HL-60 (cell line): ENCODE measurements at regions not wholly inside any gene's neighbourhood (a gene's known extent, or its start where the extent isn't known, plus 50 kb on each side); places are given as distances from the start of the nearest gene placed in this dataset.

Experiments
- DNase-seq, 2 experiments: peaks; one replicate each; pipeline ENCODE4 v3.0.0-alpha.2; 2010 to 2020; ENCODE audit warnings: low read depth in 1 of 2, low spot score in 1 of 2
- H3K27ac ChIP-seq: fragments of 250-450 bp; sonication (Bioruptor Pico); replicated peaks from 2 replicates; pipeline ENCODE4 v1.5.1; 2020; ENCODE audit warnings: mild to moderate bottlenecking, moderate library complexity
- H3K27me3 ChIP-seq: fragments of 250-450 bp; sonication (Bioruptor Pico); 2 replicates; pipeline ENCODE4 v1.5.1; 2021; ENCODE audit warnings: mild to moderate bottlenecking, moderate library complexity; ENCODE audit not compliant: insufficient read depth, poor library complexity, severe bottlenecking
- H3K4me3 ChIP-seq: replicated peaks from 2 replicates; pipeline ENCODE4 v1.5.1; 2011; ENCODE audit warnings: mild to moderate bottlenecking, control low read depth, low read length; ENCODE audit not compliant: insufficient read depth
- GABPA ChIP-seq: IDR thresholded peaks from 2 replicates; pipeline ENCODE4 v1.6.1; 2012; ENCODE audit warnings: low read depth
- POLR2AphosphoS5 ChIP-seq: IDR thresholded peaks from 2 replicates; pipeline ENCODE4 v1.6.1; 2012; ENCODE audit warnings: low read depth
- SPI1 ChIP-seq: IDR thresholded peaks from 2 replicates; pipeline ENCODE4 v1.6.1; 2012; ENCODE audit warnings: low read depth, mild to moderate bottlenecking, borderline replicate concordance
- TF ChIP-seq, protein P1 (sequence below): IDR thresholded peaks from 2 replicates; pipeline ENCODE4 v1.6.1; 2012; ENCODE audit warnings: low read depth; ENCODE audit not compliant: insufficient replicate concordance
- TF ChIP-seq, protein P2 (sequence below): IDR thresholded peaks from one replicate; pipeline ENCODE4 v1.5.1; 2011; ENCODE audit warnings: low read length, control low read depth, inconsistent platforms; ENCODE audit not compliant: insufficient read depth

DNA sequence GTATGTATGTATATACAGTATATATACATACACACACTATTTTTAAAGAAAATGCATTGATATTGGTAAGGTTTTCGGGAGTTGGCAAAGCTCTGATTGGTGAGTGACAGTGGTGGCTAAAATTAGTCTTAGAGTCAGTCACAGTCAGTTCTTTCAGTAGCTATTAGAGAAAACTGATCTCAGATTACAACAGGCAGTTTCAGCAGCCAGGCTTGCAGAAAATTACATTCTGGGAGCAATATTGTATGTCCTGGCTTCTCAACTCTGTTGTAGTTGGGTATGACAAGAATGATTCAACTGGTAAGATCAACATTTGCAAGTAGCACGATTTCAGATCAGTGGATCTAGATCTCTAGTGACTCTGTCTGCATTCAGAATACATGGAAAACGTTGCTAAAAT is 897.9 kb upstream of the AUTS2 start:
- DNase-seq, result no peak
- H3K27me3 ChIP-seq, result no peaks in the 10 kb centered on the region
- TF ChIP-seq, protein P1, sequence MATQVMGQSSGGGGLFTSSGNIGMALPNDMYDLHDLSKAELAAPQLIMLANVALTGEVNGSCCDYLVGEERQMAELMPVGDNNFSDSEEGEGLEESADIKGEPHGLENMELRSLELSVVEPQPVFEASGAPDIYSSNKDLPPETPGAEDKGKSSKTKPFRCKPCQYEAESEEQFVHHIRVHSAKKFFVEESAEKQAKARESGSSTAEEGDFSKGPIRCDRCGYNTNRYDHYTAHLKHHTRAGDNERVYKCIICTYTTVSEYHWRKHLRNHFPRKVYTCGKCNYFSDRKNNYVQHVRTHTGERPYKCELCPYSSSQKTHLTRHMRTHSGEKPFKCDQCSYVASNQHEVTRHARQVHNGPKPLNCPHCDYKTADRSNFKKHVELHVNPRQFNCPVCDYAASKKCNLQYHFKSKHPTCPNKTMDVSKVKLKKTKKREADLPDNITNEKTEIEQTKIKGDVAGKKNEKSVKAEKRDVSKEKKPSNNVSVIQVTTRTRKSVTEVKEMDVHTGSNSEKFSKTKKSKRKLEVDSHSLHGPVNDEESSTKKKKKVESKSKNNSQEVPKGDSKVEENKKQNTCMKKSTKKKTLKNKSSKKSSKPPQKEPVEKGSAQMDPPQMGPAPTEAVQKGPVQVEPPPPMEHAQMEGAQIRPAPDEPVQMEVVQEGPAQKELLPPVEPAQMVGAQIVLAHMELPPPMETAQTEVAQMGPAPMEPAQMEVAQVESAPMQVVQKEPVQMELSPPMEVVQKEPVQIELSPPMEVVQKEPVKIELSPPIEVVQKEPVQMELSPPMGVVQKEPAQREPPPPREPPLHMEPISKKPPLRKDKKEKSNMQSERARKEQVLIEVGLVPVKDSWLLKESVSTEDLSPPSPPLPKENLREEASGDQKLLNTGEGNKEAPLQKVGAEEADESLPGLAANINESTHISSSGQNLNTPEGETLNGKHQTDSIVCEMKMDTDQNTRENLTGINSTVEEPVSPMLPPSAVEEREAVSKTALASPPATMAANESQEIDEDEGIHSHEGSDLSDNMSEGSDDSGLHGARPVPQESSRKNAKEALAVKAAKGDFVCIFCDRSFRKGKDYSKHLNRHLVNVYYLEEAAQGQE, result no peak
- no peak overlapping the region for H3K27ac ChIP-seq
- H3K4me3 ChIP-seq, result no peak overlapping the region

DNA sequence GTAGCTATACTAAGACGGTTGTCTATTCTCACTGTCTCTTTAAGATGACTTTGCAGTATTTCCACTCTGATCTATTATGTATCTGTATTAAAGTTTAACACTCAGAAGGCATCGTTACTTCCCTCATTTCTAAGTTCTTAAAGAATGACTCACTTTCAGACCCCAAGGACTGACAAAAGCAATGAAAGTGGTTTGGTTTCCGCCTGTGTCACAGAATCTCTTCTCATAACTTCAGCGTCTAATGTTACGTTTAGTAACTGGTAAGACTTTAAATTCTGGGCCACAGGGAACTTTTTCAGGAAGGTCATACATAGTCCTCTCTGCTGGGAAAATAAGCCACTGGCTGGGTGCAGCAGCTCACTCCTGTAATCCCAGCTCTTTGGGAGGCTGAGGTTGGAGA is 892.0 kb upstream of the AUTS2 start:
- H3K27ac ChIP-seq, result no peak overlapping the region
- TF ChIP-seq, protein P2, sequence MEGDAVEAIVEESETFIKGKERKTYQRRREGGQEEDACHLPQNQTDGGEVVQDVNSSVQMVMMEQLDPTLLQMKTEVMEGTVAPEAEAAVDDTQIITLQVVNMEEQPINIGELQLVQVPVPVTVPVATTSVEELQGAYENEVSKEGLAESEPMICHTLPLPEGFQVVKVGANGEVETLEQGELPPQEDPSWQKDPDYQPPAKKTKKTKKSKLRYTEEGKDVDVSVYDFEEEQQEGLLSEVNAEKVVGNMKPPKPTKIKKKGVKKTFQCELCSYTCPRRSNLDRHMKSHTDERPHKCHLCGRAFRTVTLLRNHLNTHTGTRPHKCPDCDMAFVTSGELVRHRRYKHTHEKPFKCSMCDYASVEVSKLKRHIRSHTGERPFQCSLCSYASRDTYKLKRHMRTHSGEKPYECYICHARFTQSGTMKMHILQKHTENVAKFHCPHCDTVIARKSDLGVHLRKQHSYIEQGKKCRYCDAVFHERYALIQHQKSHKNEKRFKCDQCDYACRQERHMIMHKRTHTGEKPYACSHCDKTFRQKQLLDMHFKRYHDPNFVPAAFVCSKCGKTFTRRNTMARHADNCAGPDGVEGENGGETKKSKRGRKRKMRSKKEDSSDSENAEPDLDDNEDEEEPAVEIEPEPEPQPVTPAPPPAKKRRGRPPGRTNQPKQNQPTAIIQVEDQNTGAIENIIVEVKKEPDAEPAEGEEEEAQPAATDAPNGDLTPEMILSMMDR, result no peak
- TF ChIP-seq POLR2AphosphoS5 (no peak), SPI1 (no peak), GABPA (no peak)
- TF ChIP-seq, protein P1, result no peak
- H3K4me3 ChIP-seq, result no peak overlapping the region
- DNase-seq, result no peak
- H3K27me3 ChIP-seq, result no peaks in the 10 kb centered on the region

DNA sequence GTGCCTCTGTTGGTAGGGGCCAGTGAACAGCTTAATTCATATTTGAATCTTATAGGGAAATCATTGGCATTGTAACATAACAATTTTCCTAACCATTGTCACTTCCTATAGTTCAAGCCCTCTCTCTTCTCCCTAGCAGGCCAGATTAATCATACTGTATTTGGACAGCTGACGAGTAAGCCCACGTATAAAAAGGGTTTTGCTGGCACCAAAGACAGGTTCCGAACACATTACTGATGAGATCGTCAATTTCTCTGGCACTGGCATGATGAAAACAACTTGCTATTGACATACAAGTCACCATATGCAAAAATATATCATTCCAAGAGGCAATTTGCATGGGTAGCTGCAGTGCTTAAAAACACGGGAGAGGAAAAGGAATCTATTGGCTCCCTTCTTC is 891.1 kb upstream of the AUTS2 start:
- TF ChIP-seq, protein P1, result no peak
- TF ChIP-seq, protein P2, result no peak
- TF ChIP-seq GABPA (no peak), POLR2AphosphoS5 (no peak), SPI1 (no peak)
- H3K27ac ChIP-seq, result no peak overlapping the region
- no peaks in the 10 kb centered on the region for H3K27me3 ChIP-seq
- H3K4me3 ChIP-seq, result no peak overlapping the region
- DNase-seq, result no peak

DNA sequence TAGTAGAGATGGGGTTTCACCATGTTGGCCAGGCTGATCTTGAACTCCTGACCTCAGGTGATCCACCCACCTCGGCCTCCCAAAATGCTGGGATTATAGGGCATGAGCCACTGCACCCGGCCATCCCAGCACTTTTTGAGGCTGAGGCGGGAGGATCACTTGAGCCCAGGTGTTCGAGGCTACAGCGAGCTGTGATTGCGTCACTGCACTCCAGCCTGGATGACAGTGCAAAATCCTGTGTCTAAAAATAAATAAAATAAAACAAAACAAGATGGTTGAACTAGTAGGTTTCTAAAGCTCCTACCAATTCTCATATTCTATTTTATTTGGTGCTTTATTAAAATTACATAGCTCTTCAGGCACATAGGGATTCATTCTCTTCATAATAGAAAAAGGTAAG is 890.3 kb upstream of the AUTS2 start:
- DNase-seq, result no peak
- no peak overlapping the region for H3K27ac ChIP-seq
- no peaks in the 10 kb centered on the region for H3K27me3 ChIP-seq
- no peak overlapping the region for H3K4me3 ChIP-seq
- TF ChIP-seq SPI1, result no peak
- TF ChIP-seq GABPA, result no peak
- TF ChIP-seq POLR2AphosphoS5, result no peak
- TF ChIP-seq, protein P2, result no peak
- TF ChIP-seq, protein P1, result no peak
